B cell (primary cell): ENCODE measurements at regions not wholly inside any gene's neighbourhood (a gene's known extent, or its start where the extent isn't known, plus 50 kb on each side); places are given as distances from the start of the nearest gene placed in this dataset.

Source experiments
- ATAC-seq: fragments of 200-7000 bp; cut with Tn5 transposase; one replicate; pipeline ENCODE4 v1.10.0; 2021; ENCODE audit warnings: low read depth, mild to moderate bottlenecking, moderate number of reproducible peaks, moderate library complexity
- CTCF ChIA-PET: fragments of 350-600 bp; sonication (Branson Sonifier 250); formaldehyde crosslinking; loops from one replicate; lab custom pipeline; 2021; ENCODE audit warnings: antibody characterized with exemption, inconsistent platforms; lab: Charles Lee
- POLR2A ChIA-PET: fragments of 350-600 bp; sonication (Branson Sonifier 250); formaldehyde crosslinking; loops from one replicate; lab custom pipeline; 2021; ENCODE audit warnings: antibody characterized with exemption; lab: Charles Lee
- DNase-seq: peaks from one replicate; pipeline ENCODE4 v3.0.0; 2013
- H2AFZ ChIP-seq: 2 replicates; pipeline ENCODE4 v1.6.1; 2012; ENCODE audit warnings: mild to moderate bottlenecking, low read depth, low read length; ENCODE audit not compliant: insufficient read depth, poor library complexity, severe bottlenecking
- H3K27ac ChIP-seq, 2 donors: 1 replicate in 1 of 2; 2 replicates in 1 of 2; pipeline ENCODE4 v1.5.1; 2012 to 2013; ENCODE audit warnings: low read length in 2 of 2, mild to moderate bottlenecking in 2 of 2, moderate library complexity in 1 of 2
- H3K27me3 ChIP-seq, 4 experiments: fragments of 200-600 bp in 1 of 4; sonication (generic) in 1 of 4; replicated peaks in 1 of 4; 1 replicate in 2 of 4; 2 replicates in 2 of 4; pipeline versions ENCODE4 v1.6.1 to v1.7.0; 2013 to 2016; ENCODE audit warnings: low read length in 3 of 4, mild to moderate bottlenecking in 2 of 4, mixed read lengths in 1 of 4, moderate library complexity in 1 of 4; ENCODE audit not compliant: insufficient read depth in 4 of 4, control insufficient read depth in 3 of 4; ENCODE audit errors: control extremely low read depth in 1 of 4
- H3K36me3 ChIP-seq, 2 experiments: replicated peaks in 1 of 2; 1 replicate in 1 of 2; 2 replicates in 1 of 2; pipeline versions ENCODE4 v1.6.1 to v1.7.1; 2013; ENCODE audit warnings: low read length in 1 of 2; ENCODE audit not compliant: insufficient read depth in 2 of 2, control insufficient read depth in 1 of 2; ENCODE audit errors: control extremely low read depth in 1 of 2, extremely low read depth in 1 of 2
- H3K4me1 ChIP-seq, 2 donors: fragments of 200-600 bp in 1 of 2; sonication (generic) in 1 of 2; 1 replicate in 1 of 2; 2 replicates in 1 of 2; pipeline versions ENCODE4 v1.5.1 to v1.6.1; 2013 to 2017; ENCODE audit warnings: low read length in 2 of 2; ENCODE audit not compliant: control insufficient read depth in 2 of 2, insufficient read depth in 2 of 2
- H3K4me2 ChIP-seq: replicated peaks from 2 replicates; pipeline ENCODE3; 2012; ENCODE audit warnings: mild to moderate bottlenecking, low read depth, low read length; ENCODE audit not compliant: poor library complexity, severe bottlenecking
- H3K4me3 ChIP-seq, 5 experiments: fragments of 200-600 bp in 1 of 5; sonication (generic) in 1 of 5; 1 replicate in 3 of 5; 2 replicates in 2 of 5; pipeline versions ENCODE4 v1.5.1 to v1.7.0; 2011 to 2016; ENCODE audit warnings: low read length in 4 of 5, mild to moderate bottlenecking in 4 of 5, low read depth in 2 of 5, control low read depth in 1 of 5, moderate library complexity in 1 of 5; ENCODE audit not compliant: insufficient read depth in 1 of 5; ENCODE audit errors: control extremely low read depth in 1 of 5, extremely low read depth in 1 of 5
- H3K79me2 ChIP-seq: fragments of 200-600 bp; sonication (generic); one replicate; pipeline ENCODE4 v1.6.0; 2016; ENCODE audit warnings: low read length; ENCODE audit not compliant: control insufficient read depth, insufficient read depth
- H3K9ac ChIP-seq: fragments of 200-600 bp; sonication (generic); 2 replicates; pipeline ENCODE4 v1.6.1; 2017; ENCODE audit warnings: mild to moderate bottlenecking, low read length, moderate library complexity
- H3K9me3 ChIP-seq, 3 donors: one replicate each; pipeline versions ENCODE4 v1.6.1 to v1.7.1; 2013; ENCODE audit warnings: low read length in 2 of 3; ENCODE audit not compliant: control insufficient read depth in 2 of 3, insufficient read depth in 1 of 3; ENCODE audit errors: control extremely low read depth in 1 of 3
- H4K20me1 ChIP-seq: 2 replicates; pipeline ENCODE4 v1.6.0; 2012; ENCODE audit warnings: mild to moderate bottlenecking, low read length; ENCODE audit not compliant: insufficient read depth, control insufficient read depth, poor library complexity, severe bottlenecking
- H3K27ac Mint-ChIP-seq: one replicate; pipeline ENCODE4 v1.8.0; 2021; ENCODE audit warnings: mixed read lengths
- H3K27me3 Mint-ChIP-seq: one replicate; pipeline ENCODE4 v1.8.0; 2021; ENCODE audit warnings: mixed read lengths
- H3K4me1 Mint-ChIP-seq: one replicate; pipeline ENCODE4 v1.8.0; 2021; ENCODE audit warnings: mixed read lengths
- H3K4me3 Mint-ChIP-seq: one replicate; pipeline ENCODE4 v1.8.0; 2021; ENCODE audit warnings: mixed read lengths
- H3K9me3 Mint-ChIP-seq: one replicate; pipeline ENCODE4 v1.8.0; 2022; ENCODE audit warnings: mixed read lengths; ENCODE audit not compliant: insufficient read depth
- CTCF ChIP-seq: fragments of 200-600 bp; IDR thresholded peaks from one replicate; pipeline ENCODE4 v1.8.0; 2022; ENCODE audit warnings: antibody characterized with exemption, mild to moderate bottlenecking
- EZH2 ChIP-seq: IDR thresholded peaks from 2 replicates; pipeline ENCODE4 v1.6.1; 2012; ENCODE audit warnings: borderline replicate concordance, low read depth, mild to moderate bottlenecking, moderate library complexity, low read length; ENCODE audit not compliant: insufficient read depth, poor library complexity, severe bottlenecking
- WGBS: methylation state at CpG from one replicate; pipeline ENCODE4 v1.1.5; 2013; ENCODE audit warnings: missing lambda C conversion rate; ENCODE audit not compliant: insufficient coverage; 5-methylcytosine and 5-hydroxymethylcytosine counted together
- intact Hi-C: fragments of 100-400 bp; cut with micrococcal nuclease; formaldehyde crosslinking; loops from one replicate; pipeline ENCODE4 v1.10.0; 2022

- no peaks in the 10 kb centered on the region for H3K79me2 ChIP-seq
- no peak overlapping the region for H3K9ac ChIP-seq
- CTCF ChIA-PET, result no interaction called here
- H2AFZ ChIP-seq, result no peak overlapping the region
- POLR2A ChIA-PET, result no interaction called here
- no peaks in the 10 kb centered on the region for H3K27me3 Mint-ChIP-seq
- H3K36me3 ChIP-seq, result no peaks in the 10 kb centered on the region
- intact Hi-C loops, result no loop called here
- H3K4me1 Mint-ChIP-seq, result no peaks in the 10 kb centered on the region
- no peak overlapping the region for H3K27ac Mint-ChIP-seq
- no peak for DNase-seq
- peaks cover 0 to 1% (median 0%) of the 10 kb centered on the region in 3 donors for H3K9me3 ChIP-seq
- H3K9me3 Mint-ChIP-seq, result no peaks in the 10 kb centered on the region
- TF ChIP-seq EZH2 (no peak), CTCF (no peak)
- 67% methylated on average over 1 of the region's 3 CpGs for WGBS
- no peak overlapping the region for H3K4me3 ChIP-seq
- no peaks in the 10 kb centered on the region for H3K4me1 ChIP-seq
- H4K20me1 ChIP-seq, result no peaks in the 10 kb centered on the region
- no peak overlapping the region for H3K4me3 Mint-ChIP-seq
- no peaks in the 10 kb centered on the region for H3K27me3 ChIP-seq
- no peak overlapping the region for H3K27ac ChIP-seq
- no peak for ATAC-seq
- H3K4me2 ChIP-seq, result no peak overlapping the region
Measured at GRCh38 chr3:147756476-147756875, 347.3 kb downstream of the ZIC1 start.

- no peaks in the 10 kb centered on the region for H3K9me3 Mint-ChIP-seq
- Histone ChIP-seq H3K9me3 (no peaks in the 10 kb centered on the region), H3K4me1 (no peaks in the 10 kb centered on the region), H3K79me2 (no peaks in the 10 kb centered on the region), H3K4me2 (no peak overlapping the region), H3K4me3 (no peak overlapping the region), H3K27me3 (no peaks in the 10 kb centered on the region), H3K9ac (no peak overlapping the region), H4K20me1 (no peaks in the 10 kb centered on the region), H2AFZ (no peak overlapping the region), H3K36me3 (no peaks in the 10 kb centered on the region), H3K27ac (no peak overlapping the region)
- no CpG with 5 or more reads among the region's 3 CpGs for WGBS
- TF ChIP-seq EZH2 (no peak), CTCF (no peak)
- no peak for ATAC-seq
- no peak overlapping the region for H3K27ac Mint-ChIP-seq
- no peak for DNase-seq
- no peaks in the 10 kb centered on the region for H3K4me1 Mint-ChIP-seq
- ChIA-PET POLR2A (no interaction called here), CTCF (no interaction called here)
- intact Hi-C loops, result no loop called here
- H3K4me3 Mint-ChIP-seq, result no peak overlapping the region
- H3K27me3 Mint-ChIP-seq, result no peaks in the 10 kb centered on the region
Measured at GRCh38 chr3:147757866-147758265, 348.7 kb downstream of the ZIC1 start.
